SK-N-SH treated with all-trans-retinoic acid at 6 μM for 48 hours (cell line): ENCODE measurements at regions not wholly inside any gene's neighbourhood (a gene's known extent, or its start where the extent isn't known, plus 50 kb on each side); places are given as distances from the start of the nearest gene placed in this dataset.

Source experiments
- ATAC-seq: fragments of 200-7000 bp; cut with Tn5 transposase; 3 replicates; pipeline ENCODE4 v1.9.1; 2020; ENCODE audit warnings: mild to moderate bottlenecking, moderate library complexity
- ARNTL ChIP-seq: fragments of 450-650 bp; formaldehyde crosslinking; IDR thresholded peaks from 2 replicates; pipeline ENCODE4 v1.5.0; 2020; ENCODE audit warnings: low read depth, mild to moderate bottlenecking, moderate library complexity, borderline replicate concordance
- BACH2 ChIP-seq: fragments of 250-450 bp; sonication (Bioruptor Pico); IDR thresholded peaks from 2 replicates; pipeline ENCODE4 v1.9.0; 2021; ENCODE audit warnings: mild to moderate bottlenecking, borderline replicate concordance
- ESRRG ChIP-seq: fragments of 250-450 bp; sonication (Bioruptor Pico); IDR thresholded peaks from 2 replicates; pipeline ENCODE4 v1.6.1; 2021; ENCODE audit warnings: mild to moderate bottlenecking
- GLIS3 ChIP-seq: fragments of 250-450 bp; sonication (Bioruptor Pico); IDR thresholded peaks from 2 replicates; pipeline ENCODE4 v1.5.0; 2020; ENCODE audit warnings: mild to moderate bottlenecking, moderate library complexity
- ISL1 ChIP-seq: fragments of 250-450 bp; sonication (Bioruptor Pico); IDR thresholded peaks from 2 replicates; pipeline ENCODE4 v2.1.2; 2022; ENCODE audit warnings: mild to moderate bottlenecking, moderate library complexity
- OSR1 ChIP-seq: fragments of 250-450 bp; sonication (Bioruptor Pico); IDR thresholded peaks from 2 replicates; pipeline ENCODE4 v1.8.0; 2022; ENCODE audit warnings: moderate library complexity, mild to moderate bottlenecking, inconsistent platforms
- POU6F1 ChIP-seq: fragments of 250-450 bp; sonication (Bioruptor Pico); IDR thresholded peaks from 2 replicates; pipeline ENCODE4 v1.8.0; 2021; ENCODE audit warnings: low read depth, mild to moderate bottlenecking, moderate library complexity, borderline replicate concordance
- RARB ChIP-seq: fragments of 250-450 bp; sonication (Bioruptor Pico); IDR thresholded peaks from 2 replicates; pipeline ENCODE4 v1.8.0; 2021; ENCODE audit warnings: mild to moderate bottlenecking, moderate library complexity
- SNAI2 ChIP-seq: fragments of 250-450 bp; sonication (Bioruptor Pico); IDR thresholded peaks from 2 replicates; pipeline ENCODE4 v1.5.0; 2020; ENCODE audit warnings: mild to moderate bottlenecking, moderate library complexity
- TOX ChIP-seq: fragments of 250-450 bp; sonication (Bioruptor Pico); IDR thresholded peaks from 2 replicates; pipeline ENCODE4 v1.8.0; 2021; ENCODE audit warnings: mild to moderate bottlenecking, moderate library complexity, borderline replicate concordance
- TSHZ2 ChIP-seq: fragments of 250-450 bp; sonication (Bioruptor Pico); IDR thresholded peaks from 2 replicates; pipeline ENCODE4 v1.5.0; 2020; ENCODE audit warnings: mild to moderate bottlenecking, moderate library complexity
- ZC3H10 ChIP-seq: fragments of 250-450 bp; sonication (Bioruptor Pico); IDR thresholded peaks from 2 replicates; pipeline ENCODE4 v1.5.1; 2021; ENCODE audit warnings: mild to moderate bottlenecking, moderate library complexity
- ZFP3 ChIP-seq: fragments of 250-450 bp; sonication (Bioruptor Pico); IDR thresholded peaks from 2 replicates; pipeline ENCODE4 v1.5.0; 2020; ENCODE audit warnings: mild to moderate bottlenecking, moderate library complexity
- ZFP30 ChIP-seq: fragments of 450-650 bp; formaldehyde crosslinking; IDR thresholded peaks from 2 replicates; pipeline ENCODE4 v1.5.0; 2022; ENCODE audit warnings: mild to moderate bottlenecking, moderate library complexity
- ZNF565 ChIP-seq: fragments of 450-650 bp; formaldehyde crosslinking; conservative IDR thresholded peaks from 2 replicates; pipeline ENCODE4 v1.5.0; 2020; ENCODE audit warnings: low read depth, mild to moderate bottlenecking, moderate library complexity
- ZNF70 ChIP-seq: fragments of 450-650 bp; formaldehyde crosslinking; IDR thresholded peaks from 2 replicates; pipeline ENCODE4 v1.5.0; 2020; ENCODE audit warnings: mild to moderate bottlenecking, moderate library complexity
- ZNF8 ChIP-seq: fragments of 450-650 bp; formaldehyde crosslinking; IDR thresholded peaks from 2 replicates; pipeline ENCODE4 v1.5.0; 2020; ENCODE audit warnings: mild to moderate bottlenecking, moderate library complexity
- TF ChIP-seq, protein P1 (sequence below): fragments of 250-450 bp; sonication (Bioruptor Pico); IDR thresholded peaks from 2 replicates; pipeline ENCODE4 v1.8.0; 2020; ENCODE audit warnings: mild to moderate bottlenecking, moderate library complexity, borderline replicate concordance
- TF ChIP-seq, protein P2 (sequence below): fragments of 250-450 bp; sonication (Bioruptor Pico); IDR thresholded peaks from 2 replicates; pipeline ENCODE4 v1.5.1; 2020; ENCODE audit warnings: low read depth, mild to moderate bottlenecking, moderate library complexity
- TF ChIP-seq, protein P3 (sequence below): fragments of 250-450 bp; sonication (Bioruptor Pico); IDR thresholded peaks from 2 replicates; pipeline ENCODE4 v1.5.1; 2021; ENCODE audit warnings: mild to moderate bottlenecking, moderate library complexity

DNA sequence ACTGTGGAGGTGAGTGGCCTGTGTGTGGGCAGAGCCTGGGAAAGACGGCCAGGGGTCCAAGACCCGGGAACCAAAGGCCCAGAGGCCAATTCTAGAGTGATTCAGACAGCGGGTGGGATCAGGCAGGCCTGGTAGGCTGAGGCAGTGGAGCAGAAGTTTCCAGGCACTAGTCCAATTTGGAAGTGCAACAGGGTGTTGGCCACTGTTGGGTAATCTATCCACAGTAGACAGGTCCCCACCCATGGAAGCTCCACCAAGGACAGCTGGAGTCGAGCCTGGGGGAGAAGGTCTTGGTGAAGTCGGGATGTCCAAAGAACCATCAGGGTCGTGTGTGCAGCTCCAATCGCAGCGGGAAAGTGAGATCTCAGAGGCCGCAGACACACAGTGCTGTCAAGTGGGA lies 125.8 kb upstream of the COPS8 start:
- TF ChIP-seq ZFP30 (CRISPR knock-in tag) (no peak), ZFP3 (no peak), SNAI2 (CRISPR knock-in tag) (no peak), TSHZ2 (no peak)
- TF ChIP-seq, protein P1, sequence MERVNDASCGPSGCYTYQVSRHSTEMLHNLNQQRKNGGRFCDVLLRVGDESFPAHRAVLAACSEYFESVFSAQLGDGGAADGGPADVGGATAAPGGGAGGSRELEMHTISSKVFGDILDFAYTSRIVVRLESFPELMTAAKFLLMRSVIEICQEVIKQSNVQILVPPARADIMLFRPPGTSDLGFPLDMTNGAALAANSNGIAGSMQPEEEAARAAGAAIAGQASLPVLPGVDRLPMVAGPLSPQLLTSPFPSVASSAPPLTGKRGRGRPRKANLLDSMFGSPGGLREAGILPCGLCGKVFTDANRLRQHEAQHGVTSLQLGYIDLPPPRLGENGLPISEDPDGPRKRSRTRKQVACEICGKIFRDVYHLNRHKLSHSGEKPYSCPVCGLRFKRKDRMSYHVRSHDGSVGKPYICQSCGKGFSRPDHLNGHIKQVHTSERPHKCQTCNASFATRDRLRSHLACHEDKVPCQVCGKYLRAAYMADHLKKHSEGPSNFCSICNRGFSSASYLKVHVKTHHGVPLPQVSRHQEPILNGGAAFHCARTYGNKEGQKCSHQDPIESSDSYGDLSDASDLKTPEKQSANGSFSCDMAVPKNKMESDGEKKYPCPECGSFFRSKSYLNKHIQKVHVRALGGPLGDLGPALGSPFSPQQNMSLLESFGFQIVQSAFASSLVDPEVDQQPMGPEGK (CRISPR knock-in tag): no peak
- ATAC-seq: no peak

DNA sequence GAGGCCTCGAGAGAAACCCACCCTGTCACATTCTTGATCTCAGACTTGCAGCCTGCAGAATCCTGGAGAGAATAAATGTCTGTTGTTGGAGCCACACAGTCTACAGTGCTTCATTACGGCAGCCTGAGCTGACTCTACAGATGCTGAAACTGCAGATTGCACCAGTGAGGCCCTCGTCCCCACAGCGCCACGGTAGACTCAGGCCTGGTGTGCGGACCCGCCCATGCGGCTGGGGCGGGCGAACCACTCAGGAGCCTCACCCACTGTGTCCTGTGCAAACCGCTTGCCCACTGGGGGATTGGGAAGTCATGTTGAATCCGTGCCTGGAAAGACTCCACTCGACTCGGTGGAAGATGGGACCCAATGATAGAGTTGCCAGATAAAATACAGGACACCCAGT lies 125.2 kb upstream of the COPS8 start:
- ATAC-seq: no peak
- TF ChIP-seq ZNF8 (CRISPR knock-in tag): no peak
- no peak for TF ChIP-seq OSR1 (CRISPR knock-in tag)
- TF ChIP-seq ZNF565 (CRISPR knock-in tag): no peak
- no peak for TF ChIP-seq ZC3H10 (CRISPR knock-in tag)
- TF ChIP-seq POU6F1 (CRISPR knock-in tag): no peak
- TF ChIP-seq, protein P2, sequence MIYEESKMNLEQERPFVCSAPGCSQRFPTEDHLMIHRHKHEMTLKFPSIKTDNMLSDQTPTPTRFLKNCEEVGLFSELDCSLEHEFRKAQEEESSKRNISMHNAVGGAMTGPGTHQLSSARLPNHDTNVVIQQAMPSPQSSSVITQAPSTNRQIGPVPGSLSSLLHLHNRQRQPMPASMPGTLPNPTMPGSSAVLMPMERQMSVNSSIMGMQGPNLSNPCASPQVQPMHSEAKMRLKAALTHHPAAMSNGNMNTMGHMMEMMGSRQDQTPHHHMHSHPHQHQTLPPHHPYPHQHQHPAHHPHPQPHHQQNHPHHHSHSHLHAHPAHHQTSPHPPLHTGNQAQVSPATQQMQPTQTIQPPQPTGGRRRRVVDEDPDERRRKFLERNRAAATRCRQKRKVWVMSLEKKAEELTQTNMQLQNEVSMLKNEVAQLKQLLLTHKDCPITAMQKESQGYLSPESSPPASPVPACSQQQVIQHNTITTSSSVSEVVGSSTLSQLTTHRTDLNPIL (CRISPR knock-in tag): no peak
- no peak for TF ChIP-seq ISL1 (CRISPR knock-in tag)
- TF ChIP-seq, protein P3, sequence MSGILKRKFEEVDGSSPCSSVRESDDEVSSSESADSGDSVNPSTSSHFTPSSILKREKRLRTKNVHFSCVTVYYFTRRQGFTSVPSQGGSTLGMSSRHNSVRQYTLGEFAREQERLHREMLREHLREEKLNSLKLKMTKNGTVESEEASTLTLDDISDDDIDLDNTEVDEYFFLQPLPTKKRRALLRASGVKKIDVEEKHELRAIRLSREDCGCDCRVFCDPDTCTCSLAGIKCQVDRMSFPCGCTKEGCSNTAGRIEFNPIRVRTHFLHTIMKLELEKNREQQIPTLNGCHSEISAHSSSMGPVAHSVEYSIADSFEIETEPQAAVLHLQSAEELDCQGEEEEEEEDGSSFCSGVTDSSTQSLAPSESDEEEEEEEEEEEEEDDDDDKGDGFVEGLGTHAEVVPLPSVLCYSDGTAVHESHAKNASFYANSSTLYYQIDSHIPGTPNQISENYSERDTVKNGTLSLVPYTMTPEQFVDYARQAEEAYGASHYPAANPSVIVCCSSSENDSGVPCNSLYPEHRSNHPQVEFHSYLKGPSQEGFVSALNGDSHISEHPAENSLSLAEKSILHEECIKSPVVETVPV (CRISPR knock-in tag): no peak

- no peak for TF ChIP-seq BACH2
- TF ChIP-seq TOX: no peak
- TF ChIP-seq RARB (CRISPR knock-in tag): no peak
- no peak for TF ChIP-seq ZNF70
- TF ChIP-seq GLIS3 (CRISPR knock-in tag): no peak
- no peak for TF ChIP-seq ESRRG (CRISPR knock-in tag)
- TF ChIP-seq TSHZ2: no peak
- no peak for TF ChIP-seq SNAI2 (CRISPR knock-in tag)
- TF ChIP-seq ZFP3: no peak
- no peak for TF ChIP-seq ISL1 (CRISPR knock-in tag)
- TF ChIP-seq ARNTL (CRISPR knock-in tag): no peak
- no peak for TF ChIP-seq POU6F1 (CRISPR knock-in tag)
- no peak for ATAC-seq
Measured at GRCh38 chr2:236962816-236963215, 122.9 kb upstream of the COPS8 start.
